HG02642 (cell line): ENCODE measurements at regions not wholly inside any gene's neighbourhood (a gene's known extent, or its start where the extent isn't known, plus 50 kb on each side); places are given as distances from the start of the nearest gene placed in this dataset.
"Not testable (repeated sequence)": the region's sequence is repeated elsewhere in the genome, so short reads cannot be mapped to it uniquely, and the experiment has no call there.

Experiments used
- ATAC-seq: cut with Tn5 transposase; IDR thresholded peaks from one replicate; pipeline ENCODE4 v1.9.1; 2021; ENCODE audit warnings: mild to moderate bottlenecking; ENCODE audit not compliant: unreplicated experiment, poor library complexity

- ATAC-seq = no peak
These were observed 685.7 kb downstream of the MECOM start for GRCh38 chr3:168977716-168978374.

GRCh38 chr3:168976969-168977368, 686.5 kb downstream of the MECOM start:
- ATAC-seq = no peak

GRCh38 chr3:168975576-168975975, 687.9 kb downstream of the MECOM start:
- no peak for ATAC-seq

GRCh38 chr3:168974617-168975403, 688.7 kb downstream of the MECOM start:
- no peak for ATAC-seq

GRCh38 chr3:168973897-168974296, 689.6 kb downstream of the MECOM start:
- no peak for ATAC-seq

GRCh38 chr3:168973206-168973605, 690.3 kb downstream of the MECOM start:
- no peak for ATAC-seq

- ATAC-seq = no peak
These were observed 694.9 kb downstream of the MECOM start for GRCh38 chr3:168968609-168969008.

GRCh38 chr3:168964736-168965135, 698.8 kb downstream of the MECOM start:
- no peak for ATAC-seq

- no peak for ATAC-seq
These were observed 702.2 kb downstream of the MECOM start for GRCh38 chr3:168961271-168961670.

- ATAC-seq = no peak
These were observed 703.8 kb downstream of the MECOM start for GRCh38 chr3:168959731-168960130.

GRCh38 chr3:168958466-168958865, 705.0 kb downstream of the MECOM start:
- no peak for ATAC-seq

GRCh38 chr3:168956076-168956475, 707.4 kb downstream of the MECOM start:
- ATAC-seq = no peak

GRCh38 chr3:168952551-168952950, 711.0 kb downstream of the MECOM start:
- no peak for ATAC-seq

GRCh38 chr3:168951884-168952283, 711.6 kb downstream of the MECOM start:
- ATAC-seq = no peak

- no peak for ATAC-seq
These were observed 712.1 kb downstream of the MECOM start for GRCh38 chr3:168951368-168951767.

- ATAC-seq = no peak
These were observed 712.9 kb downstream of the MECOM start for GRCh38 chr3:168950622-168951021.

GRCh38 chr3:168939651-168940238, 723.8 kb downstream of the MECOM start:
- no peak for ATAC-seq

GRCh38 chr3:168933614-168934013, 729.9 kb downstream of the MECOM start:
- no peak for ATAC-seq

- ATAC-seq = not testable (repeated sequence)
These were observed 733.5 kb downstream of the MECOM start for GRCh38 chr3:168929997-168930396.

- ATAC-seq = no peak
These were observed 737.1 kb downstream of the MECOM start for GRCh38 chr3:168926426-168926825.

GRCh38 chr3:168925568-168925967, 737.9 kb downstream of the MECOM start:
- ATAC-seq = no peak
